ENCODE measurements at regions not wholly inside any gene's neighbourhood (a gene's known extent, or its start where the extent isn't known, plus 50 kb on each side); places are given as distances from the start of the nearest gene placed in this dataset.

DNA sequence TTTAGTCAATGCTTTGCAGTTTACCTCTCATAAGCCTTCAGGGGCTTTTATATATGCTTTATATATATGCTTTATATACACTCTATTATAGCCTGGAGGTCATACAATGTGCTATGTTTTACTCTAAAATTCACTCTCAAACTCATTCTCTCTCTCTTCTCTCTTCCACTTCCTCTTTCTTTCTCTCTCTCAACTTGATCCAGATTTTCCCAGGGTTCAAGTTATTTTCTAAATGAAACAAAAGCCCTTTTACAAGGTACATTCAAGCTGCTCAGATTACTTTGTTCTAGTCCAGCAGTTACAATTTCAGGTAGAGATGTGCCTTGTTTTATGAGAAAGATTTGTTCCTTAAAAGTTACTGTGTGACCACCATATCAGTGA lies 79.6 kb upstream of the ACP3 start:
- no peak for TF ChIP-seq POLR2A (IDR thresholded peaks at IDR 0.05)
- TF ChIP-seq, protein P1, sequence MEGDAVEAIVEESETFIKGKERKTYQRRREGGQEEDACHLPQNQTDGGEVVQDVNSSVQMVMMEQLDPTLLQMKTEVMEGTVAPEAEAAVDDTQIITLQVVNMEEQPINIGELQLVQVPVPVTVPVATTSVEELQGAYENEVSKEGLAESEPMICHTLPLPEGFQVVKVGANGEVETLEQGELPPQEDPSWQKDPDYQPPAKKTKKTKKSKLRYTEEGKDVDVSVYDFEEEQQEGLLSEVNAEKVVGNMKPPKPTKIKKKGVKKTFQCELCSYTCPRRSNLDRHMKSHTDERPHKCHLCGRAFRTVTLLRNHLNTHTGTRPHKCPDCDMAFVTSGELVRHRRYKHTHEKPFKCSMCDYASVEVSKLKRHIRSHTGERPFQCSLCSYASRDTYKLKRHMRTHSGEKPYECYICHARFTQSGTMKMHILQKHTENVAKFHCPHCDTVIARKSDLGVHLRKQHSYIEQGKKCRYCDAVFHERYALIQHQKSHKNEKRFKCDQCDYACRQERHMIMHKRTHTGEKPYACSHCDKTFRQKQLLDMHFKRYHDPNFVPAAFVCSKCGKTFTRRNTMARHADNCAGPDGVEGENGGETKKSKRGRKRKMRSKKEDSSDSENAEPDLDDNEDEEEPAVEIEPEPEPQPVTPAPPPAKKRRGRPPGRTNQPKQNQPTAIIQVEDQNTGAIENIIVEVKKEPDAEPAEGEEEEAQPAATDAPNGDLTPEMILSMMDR (IDR thresholded peaks at IDR 0.05) = no peak
- Histone ChIP-seq H3K4me3 (no peak overlapping the region), H3K4me1 (peaks cover 4% of the 10 kb centered on the region), H3K36me3 (ENCODE audit: low read depth, missing control alignments) (no peaks in the 10 kb centered on the region), H3K9me3 (no peaks in the 10 kb centered on the region), H3K27me3 (no peaks in the 10 kb centered on the region), H3K27ac (no peak overlapping the region)
- intact Hi-C loops (cut with DNase I; ENCODE audit: low total_unique reads) = no loop called here
- no peak for DNase-seq

DNA sequence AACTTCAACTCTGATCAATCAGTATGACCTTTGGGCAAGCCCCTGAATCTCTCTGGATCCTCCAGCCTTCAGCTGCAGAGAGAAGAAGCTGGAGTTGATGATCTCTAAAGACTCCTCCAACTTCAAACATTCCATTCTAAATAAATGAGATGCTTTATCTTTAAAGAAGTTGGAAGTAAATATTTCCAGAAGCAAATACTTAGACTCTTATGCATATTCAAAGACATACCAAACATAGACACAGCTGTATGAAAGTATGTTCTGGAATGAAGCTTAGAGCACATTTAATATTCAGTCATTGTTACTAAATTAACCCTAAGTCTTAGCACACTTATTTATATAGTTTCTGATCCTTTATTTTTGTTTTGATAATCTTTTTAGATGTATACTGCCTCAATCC lies 77.6 kb upstream of the ACP3 start:
- peaks cover 4% of the 10 kb centered on the region for H3K4me1 ChIP-seq
- H3K27ac ChIP-seq = no peak overlapping the region
- TF ChIP-seq, protein P1 (IDR thresholded peaks at IDR 0.05) = no peak
- no peak for TF ChIP-seq POLR2A (IDR thresholded peaks at IDR 0.05)
- no peak for DNase-seq
- no peaks in the 10 kb centered on the region for H3K9me3 ChIP-seq
- no peak overlapping the region for H3K4me3 ChIP-seq
- H3K36me3 ChIP-seq (ENCODE audit: low read depth, missing control alignments) = no peaks in the 10 kb centered on the region
- intact Hi-C loops (cut with DNase I; ENCODE audit: low total_unique reads) = no loop called here
- no peaks in the 10 kb centered on the region for H3K27me3 ChIP-seq

DNA sequence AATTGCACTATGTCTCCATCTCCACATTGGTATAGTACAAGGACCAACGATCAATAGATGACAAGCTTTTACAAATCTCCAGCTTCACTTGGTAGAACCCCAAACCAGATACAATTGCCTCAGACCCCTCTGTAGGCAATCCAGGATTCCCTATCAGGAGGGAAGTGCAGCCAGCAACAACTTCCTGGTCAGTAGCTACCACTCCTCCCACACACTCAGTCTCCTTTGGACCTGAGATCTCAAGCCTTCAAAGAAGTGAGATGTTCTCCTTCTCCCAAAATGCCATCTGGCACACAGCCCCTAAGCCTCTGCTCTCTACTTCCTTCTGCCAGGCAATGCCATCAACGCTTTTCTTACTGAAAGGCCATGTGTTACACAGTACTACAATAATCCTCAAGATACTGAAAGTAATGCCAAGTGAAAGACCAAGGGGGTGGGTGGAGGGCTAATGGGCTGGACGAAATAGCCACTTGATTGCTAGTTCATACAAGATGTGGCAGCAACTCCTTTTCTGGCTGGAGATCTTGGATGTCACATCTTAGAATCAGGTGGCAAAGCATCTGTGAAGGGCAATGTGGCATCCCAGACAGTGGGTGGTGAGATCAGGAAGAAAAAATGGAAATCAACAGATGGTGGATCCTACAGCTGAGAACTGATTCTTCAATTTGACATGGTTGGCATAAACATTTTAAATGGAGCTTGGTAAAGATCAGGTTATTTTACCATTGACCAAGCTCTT lies 75.3 kb upstream of the ACP3 start:
- no peaks in the 10 kb centered on the region for H3K36me3 ChIP-seq (ENCODE audit: low read depth, missing control alignments)
- no peaks in the 10 kb centered on the region for H3K27me3 ChIP-seq
- H3K27ac ChIP-seq = no peak overlapping the region
- no peaks in the 10 kb centered on the region for H3K9me3 ChIP-seq
- no peak overlapping the region for H3K4me3 ChIP-seq
- H3K4me1 ChIP-seq = peaks cover 4% of the 10 kb centered on the region
- intact Hi-C loops (cut with DNase I; ENCODE audit: low total_unique reads) = no loop called here
- no peak for DNase-seq
- no peak for TF ChIP-seq POLR2A (IDR thresholded peaks at IDR 0.05)
- TF ChIP-seq, protein P1 (IDR thresholded peaks at IDR 0.05) = no peak
- 83 to 93% methylated on average over 3 of the region's 3 CpGs for WGBS, 2 donors

DNA sequence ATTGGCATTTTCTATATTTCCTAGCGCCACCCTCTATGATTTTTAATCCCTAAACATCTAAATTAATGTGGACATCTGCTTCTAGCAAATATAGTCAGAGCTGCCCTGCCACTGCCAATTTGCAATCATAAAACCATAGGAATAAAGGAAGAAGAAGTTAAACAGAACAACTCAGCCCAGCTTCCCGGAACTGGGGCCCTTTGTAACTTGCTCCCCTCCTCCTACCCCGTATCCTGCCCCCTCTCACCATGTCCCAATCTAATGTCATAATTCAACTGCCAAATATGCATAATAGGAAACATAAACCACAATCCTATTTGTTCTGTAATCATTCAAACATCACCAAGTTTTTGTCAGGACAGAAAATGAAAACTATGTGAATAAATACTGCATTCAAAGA lies 74.4 kb upstream of the ACP3 start:
- Histone ChIP-seq H3K9me3 (no peaks in the 10 kb centered on the region), H3K36me3 (ENCODE audit: low read depth, missing control alignments) (no peaks in the 10 kb centered on the region), H3K4me3 (no peak overlapping the region), H3K27ac (no peak overlapping the region), H3K4me1 (no peaks in the 10 kb centered on the region), H3K27me3 (no peaks in the 10 kb centered on the region)
- TF ChIP-seq, protein P1 (IDR thresholded peaks at IDR 0.05) = no peak
- TF ChIP-seq POLR2A (IDR thresholded peaks at IDR 0.05) = no peak
- intact Hi-C loops (cut with DNase I; ENCODE audit: low total_unique reads) = no loop called here
- 85 to 90% methylated on average over 3 of the region's 3 CpGs for WGBS, 2 donors
- DNase-seq = no peak

DNA sequence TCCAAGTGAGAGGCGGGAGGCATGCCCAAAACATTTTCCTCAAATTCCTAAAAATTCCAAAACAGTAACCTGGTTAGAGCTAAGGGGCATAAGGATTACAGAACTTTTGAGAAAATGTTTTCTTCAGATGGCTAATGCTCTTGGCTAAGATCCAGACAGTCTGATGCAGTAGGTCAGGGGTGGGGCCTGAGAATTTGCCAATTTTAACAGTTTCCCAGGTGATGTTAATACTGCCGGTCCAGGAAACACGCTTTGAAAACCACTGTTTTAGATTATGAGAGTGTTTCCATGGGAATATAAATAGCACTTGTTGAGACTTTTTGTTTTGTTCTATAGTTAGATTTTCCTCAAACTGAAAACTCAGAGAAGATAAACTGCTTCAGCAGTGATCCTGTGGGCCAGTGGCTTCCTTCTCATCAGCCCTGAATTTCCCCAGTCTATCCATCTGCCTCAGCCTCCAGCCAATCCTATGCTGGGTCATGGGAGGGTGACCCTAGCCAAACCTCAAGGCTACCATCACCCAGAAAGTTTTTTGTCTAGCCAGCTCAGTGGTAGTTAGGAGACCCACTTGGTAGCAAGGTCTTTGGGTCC lies 71.6 kb upstream of the ACP3 start:
- Histone ChIP-seq H3K27me3 (no peaks in the 10 kb centered on the region), H3K4me1 (no peaks in the 10 kb centered on the region), H3K4me3 (no peak overlapping the region), H3K36me3 (ENCODE audit: low read depth, missing control alignments) (no peaks in the 10 kb centered on the region), H3K9me3 (no peaks in the 10 kb centered on the region), H3K27ac (no peak overlapping the region)
- 55 to 60% methylated on average over 3 of the region's 3 CpGs for WGBS, 2 donors
- intact Hi-C loops (cut with DNase I; ENCODE audit: low total_unique reads) = no loop called here
- TF ChIP-seq, protein P1 (IDR thresholded peaks at IDR 0.05) = no peak
- no peak for TF ChIP-seq POLR2A (IDR thresholded peaks at IDR 0.05)
- DNase-seq = no peak
